ENCODE measurements at regions not wholly inside any gene's neighbourhood (a gene's known extent, or its start where the extent isn't known, plus 50 kb on each side); places are given as distances from the start of the nearest gene placed in this dataset.
"Not testable (repeated sequence)": the region's sequence is repeated elsewhere in the genome, so short reads cannot be mapped to it uniquely, and the experiment has no call there.

- not testable (repeated sequence) for DNase-seq (ENCODE audit: low spot score)
These were observed 110.5 kb upstream of the RRN3 start for GRCh38 chr16:15204571-15204970.

GRCh38 chr16:15192813-15193212 lies 98.7 kb upstream of the RRN3 start:
- DNase-seq (ENCODE audit: low spot score): not testable (repeated sequence)

GRCh38 chr16:15192197-15192596 lies 98.1 kb upstream of the RRN3 start:
- not testable (repeated sequence) for DNase-seq (ENCODE audit: low spot score)

- DNase-seq (ENCODE audit: low spot score): not testable (repeated sequence)
These were observed 95.4 kb upstream of the RRN3 start for GRCh38 chr16:15189478-15189877.

All from Ammon's horn (tissue), 1 donor.